CD4-positive, alpha-beta T cell treated with Interleukin-6 at 100 ng/mL for 8 hours (primary cell): ENCODE measurements at regions not wholly inside any gene's neighbourhood (a gene's known extent, or its start where the extent isn't known, plus 50 kb on each side); places are given as distances from the start of the nearest gene placed in this dataset.
A peak's percentile ranks its signal among the peaks of the same experiment; 100 is the strongest.

ENCODE experiments used
- DNase-seq: peaks from one replicate; pipeline ENCODE4 v3.0.0-alpha.2; 2020; ENCODE audit warnings: mixed read lengths, low spot score

- no peak for DNase-seq
These were observed 646.2 kb downstream of the VRK1 start for GRCh38 chr14:97443412-97443811.

DNA sequence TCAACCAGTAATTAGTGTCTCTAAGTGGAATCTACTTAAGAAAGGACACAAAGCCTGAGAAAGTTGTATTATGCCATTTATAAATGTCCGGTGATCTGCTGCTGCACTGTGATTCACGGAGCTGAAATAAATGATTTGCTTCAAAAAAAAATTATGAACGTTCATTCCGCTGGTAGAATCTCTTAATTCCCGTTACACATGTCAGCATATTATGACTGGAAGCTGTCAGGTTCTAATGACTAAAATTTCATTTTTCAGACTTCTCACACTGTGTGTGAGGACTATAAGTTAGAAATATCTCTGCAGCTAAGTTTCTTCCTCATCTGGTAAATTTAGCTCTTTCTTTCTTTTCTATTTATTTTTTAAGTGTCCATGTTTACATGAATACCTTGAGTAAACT is 647.1 kb downstream of the VRK1 start:
- DNase-seq = no peak

DNA sequence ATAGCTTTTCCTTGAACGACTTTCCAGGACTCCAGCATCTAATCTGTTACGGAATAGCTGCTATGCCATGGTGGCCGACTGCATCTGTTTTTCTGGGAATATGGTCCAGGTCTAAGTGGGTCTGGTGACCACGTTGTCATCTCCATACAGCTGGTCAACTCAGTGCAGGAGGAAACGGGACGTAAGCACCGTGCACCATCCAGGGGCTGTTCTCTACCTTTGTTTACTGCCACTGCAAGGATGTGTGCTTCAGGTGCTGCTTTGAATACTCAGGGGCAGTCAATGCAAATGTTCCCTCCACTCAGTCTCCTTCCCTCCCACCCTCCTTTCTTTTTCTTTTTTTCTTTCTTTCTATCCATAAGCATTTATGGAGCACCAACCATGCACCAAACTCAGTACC is 648.2 kb downstream of the VRK1 start:
- DNase-seq = no peak

DNA sequence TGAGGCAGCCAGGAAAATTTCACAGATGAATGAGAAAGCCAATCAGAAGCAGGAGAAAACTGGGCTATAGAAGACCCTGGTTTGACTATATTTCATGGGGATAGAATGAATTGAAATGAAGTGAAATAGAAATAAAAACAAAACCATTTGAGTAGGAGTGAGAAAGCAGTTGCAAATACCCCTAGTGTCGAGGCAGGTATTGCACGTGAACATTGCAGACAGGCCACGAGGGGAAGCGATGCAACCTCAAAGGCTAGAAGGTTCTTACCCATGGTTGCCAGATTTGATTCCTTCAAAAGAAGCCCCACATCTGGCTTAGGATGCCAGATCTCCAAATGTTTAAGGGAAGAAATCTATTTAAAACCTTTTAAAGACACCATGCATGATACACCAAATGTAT is 648.9 kb downstream of the VRK1 start:
- no peak for DNase-seq

DNA sequence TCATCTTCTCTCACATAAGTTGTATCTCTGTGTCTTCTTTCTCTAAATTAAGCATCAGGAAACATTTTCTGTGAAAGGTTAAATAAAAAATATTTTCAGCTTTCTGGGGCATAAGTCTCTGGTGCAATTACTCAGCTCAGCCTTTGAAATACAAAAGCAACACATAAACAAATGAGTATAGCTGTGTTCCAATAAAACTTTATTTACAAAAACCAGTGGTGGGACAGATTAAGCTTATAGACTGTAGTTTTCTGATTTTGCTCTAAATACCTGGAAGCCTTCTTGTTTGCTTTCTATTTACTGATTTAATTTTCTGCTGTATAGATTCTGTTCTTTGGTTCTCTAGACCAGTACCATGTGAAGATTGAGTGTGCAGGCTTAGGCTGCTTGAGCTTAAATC is 655.1 kb downstream of the VRK1 start:
- no peak for DNase-seq

GRCh38 chr14:97453991-97454390 is 656.8 kb downstream of the VRK1 start:
- DNase-seq = no peak

DNA sequence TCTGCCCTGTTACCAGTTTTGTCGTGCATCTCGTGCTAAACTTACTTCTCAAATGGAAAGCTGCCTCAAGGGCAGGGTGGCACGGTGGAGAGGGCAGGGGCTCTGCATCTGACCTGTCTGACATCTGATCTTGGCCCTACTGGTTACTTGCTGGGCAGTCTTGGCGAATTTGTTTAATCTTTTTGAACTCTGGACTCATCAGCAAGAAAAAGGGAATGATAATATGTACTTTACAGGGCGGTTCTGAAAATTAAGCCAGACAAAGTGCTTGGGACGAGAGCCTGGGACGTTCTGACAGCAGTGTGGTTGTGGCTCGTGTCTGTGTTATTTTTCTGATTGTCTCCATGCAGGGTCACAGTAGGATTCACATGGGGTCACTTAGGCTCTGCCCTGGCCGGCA is 659.3 kb downstream of the VRK1 start:
- no peak for DNase-seq

DNA sequence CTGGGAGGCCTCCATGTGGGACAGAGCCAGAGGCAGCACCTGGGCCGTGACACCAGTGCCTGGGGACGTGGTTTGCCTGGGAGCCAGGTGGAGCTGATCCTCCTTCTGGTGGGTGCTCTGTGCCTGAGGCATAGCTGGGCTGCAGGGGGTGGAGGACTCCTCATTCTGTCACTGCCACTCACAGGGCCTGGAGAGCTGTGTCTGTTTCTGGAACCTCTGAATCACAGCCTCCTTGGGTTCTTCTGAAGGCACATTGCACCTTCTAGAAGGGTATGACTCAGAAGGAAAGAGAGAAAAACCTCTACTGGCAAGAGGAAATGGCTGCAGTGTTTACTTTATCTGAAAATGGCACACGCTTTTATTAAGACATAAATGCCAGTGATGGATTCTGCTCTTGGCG is 659.8 kb downstream of the VRK1 start:
- peak; percentile 76 for DNase-seq

GRCh38 chr14:97457575-97458085 is 660.4 kb downstream of the VRK1 start:
- no peak for DNase-seq

DNA sequence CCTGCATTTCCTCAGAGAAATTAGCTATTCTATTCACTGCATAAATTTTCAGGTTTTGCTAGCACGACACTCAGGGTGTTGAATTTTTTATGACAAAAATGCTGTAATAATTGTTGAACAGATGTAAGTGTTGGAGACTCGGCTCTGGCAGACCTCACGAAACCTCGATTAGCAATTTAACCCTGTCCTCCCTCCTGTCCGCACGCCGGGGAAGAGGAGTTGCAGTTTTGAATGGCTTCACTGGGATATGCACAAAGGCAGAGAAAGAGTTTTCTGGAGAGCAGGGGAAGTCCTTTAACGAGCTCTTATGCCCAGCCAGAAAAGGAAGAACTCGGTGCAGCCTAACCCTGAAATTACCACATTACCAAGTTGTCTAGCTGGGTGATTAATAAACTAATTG is 661.1 kb downstream of the VRK1 start:
- DNase-seq = no peak

GRCh38 chr14:97458661-97459579 is 661.7 kb downstream of the VRK1 start:
- DNase-seq = peak; percentile 86

GRCh38 chr14:97462081-97462480 is 664.9 kb downstream of the VRK1 start:
- no peak for DNase-seq

GRCh38 chr14:97468220-97468619 is 671.0 kb downstream of the VRK1 start:
- DNase-seq = no peak

DNA sequence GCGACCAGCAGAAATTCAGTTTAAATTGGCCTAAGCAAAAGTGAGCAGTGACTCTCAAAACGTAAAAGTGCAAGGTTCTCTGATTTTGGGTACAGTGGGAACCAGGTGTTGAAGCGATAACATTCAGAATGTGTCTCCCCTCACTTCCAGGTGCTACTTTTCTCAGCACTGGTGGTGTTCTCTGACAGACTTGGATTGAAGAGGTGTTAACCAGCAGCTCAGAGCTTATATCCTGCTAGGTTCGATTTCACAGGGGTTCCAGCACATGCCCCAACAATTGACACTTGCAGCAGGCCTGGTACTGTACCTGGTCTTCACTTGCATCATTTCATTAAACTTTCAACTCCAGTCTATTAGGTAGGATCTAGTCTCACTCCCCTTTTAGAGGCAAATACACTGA is 680.2 kb downstream of the VRK1 start:
- no peak for DNase-seq

DNA sequence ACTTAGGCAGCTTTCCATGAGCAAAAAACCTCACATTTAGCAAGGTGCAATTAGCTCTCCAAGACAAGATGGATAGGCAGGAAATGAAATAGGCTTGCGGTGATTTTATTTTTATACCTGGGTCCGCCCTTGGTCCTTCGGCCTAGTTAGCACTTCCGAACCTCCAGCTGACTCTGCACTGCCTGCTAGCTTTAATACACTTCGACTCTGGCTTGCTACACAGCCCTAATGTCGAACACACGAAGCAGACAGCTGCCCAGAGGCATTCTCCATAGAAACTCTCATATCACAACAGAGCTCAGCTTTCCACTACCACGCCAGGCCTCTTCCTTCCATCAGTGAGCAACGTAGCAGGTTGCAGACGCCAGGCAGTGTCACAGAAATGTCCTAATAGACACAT is 688.0 kb downstream of the VRK1 start:
- no peak for DNase-seq

DNA sequence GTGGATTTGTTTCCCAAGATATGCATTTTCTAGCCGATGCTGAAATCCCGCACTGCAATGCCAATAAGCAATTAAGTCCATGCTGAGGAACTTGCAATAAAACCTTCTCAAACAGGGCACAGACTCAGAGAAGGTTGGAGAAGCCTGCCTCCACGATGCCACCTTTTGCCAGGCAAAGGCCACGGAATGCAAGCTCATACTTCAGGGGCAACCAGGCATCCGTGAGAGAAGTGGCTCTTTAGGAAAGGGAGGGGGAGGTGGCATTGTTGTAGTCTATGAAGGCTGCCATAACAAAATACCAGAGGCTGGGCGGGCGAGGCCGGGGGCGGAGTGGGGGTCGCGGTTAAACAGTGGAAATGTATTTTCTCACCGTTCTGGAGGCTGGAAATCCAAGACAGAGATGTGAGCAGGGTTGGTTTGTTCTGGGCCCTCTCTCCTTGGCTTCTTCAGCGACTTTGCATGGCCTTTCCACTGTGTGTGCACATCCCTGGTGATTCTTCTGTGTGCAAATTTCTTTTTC is 689.5 kb downstream of the VRK1 start:
- no peak for DNase-seq

DNA sequence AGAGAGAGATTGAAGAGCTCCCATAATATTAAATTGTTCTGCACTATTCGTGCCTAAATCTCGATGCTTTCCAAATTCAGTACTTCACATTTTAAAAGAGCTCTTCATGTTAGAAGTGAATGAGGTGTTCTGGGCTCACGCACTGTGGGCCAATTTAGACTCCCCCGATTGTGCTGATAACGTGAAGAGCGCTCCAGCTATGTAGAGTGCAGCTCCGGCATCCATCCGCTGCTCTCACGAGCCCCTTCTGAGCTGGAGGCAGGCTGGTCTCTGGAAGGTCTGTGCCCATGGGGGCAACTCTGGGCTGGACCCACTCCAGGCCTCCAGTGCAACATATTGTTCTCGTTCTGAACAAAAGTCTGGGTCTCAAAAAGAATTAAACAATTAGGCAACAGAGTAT is 692.6 kb downstream of the VRK1 start:
- no peak for DNase-seq

GRCh38 chr14:97490521-97491070 is 693.4 kb downstream of the VRK1 start:
- no peak for DNase-seq

GRCh38 chr14:97491697-97492096 is 694.5 kb downstream of the VRK1 start:
- DNase-seq = no peak

DNA sequence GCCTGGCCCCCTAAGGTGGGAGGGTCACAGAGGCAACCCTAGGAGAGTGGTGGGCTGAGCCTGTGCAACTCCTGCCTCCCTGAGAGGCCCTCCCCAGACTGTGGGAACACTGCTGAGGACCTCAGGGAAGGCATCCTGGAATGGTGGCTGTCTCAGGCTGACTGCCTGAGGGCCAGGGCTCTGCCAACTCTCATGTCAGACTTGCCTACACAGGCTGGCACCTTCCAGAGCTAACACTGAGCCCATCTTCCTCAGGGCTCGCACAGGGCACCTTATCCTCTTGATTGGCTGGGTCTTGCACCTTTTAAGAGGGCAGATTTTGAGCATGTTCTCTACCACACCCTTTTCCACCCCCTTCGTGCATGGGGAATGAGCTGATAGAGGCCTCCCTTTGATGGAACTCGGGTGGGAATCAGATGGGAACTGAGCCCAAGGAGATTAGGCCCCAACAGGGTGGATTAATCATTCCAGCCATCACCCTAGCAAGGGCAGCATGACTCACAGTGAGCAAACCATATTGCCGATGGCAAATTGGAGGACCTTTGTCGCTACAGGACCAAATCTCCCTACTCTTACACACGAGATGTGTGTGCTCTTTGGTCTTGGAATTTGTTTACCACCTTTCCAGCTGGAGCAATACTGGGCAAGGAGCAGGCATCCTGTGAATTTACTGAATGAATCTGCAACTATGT is 702.8 kb downstream of the VRK1 start:
- DNase-seq = no peak

- no peak for DNase-seq
These were observed 709.4 kb downstream of the VRK1 start for GRCh38 chr14:97506626-97507025.

DNA sequence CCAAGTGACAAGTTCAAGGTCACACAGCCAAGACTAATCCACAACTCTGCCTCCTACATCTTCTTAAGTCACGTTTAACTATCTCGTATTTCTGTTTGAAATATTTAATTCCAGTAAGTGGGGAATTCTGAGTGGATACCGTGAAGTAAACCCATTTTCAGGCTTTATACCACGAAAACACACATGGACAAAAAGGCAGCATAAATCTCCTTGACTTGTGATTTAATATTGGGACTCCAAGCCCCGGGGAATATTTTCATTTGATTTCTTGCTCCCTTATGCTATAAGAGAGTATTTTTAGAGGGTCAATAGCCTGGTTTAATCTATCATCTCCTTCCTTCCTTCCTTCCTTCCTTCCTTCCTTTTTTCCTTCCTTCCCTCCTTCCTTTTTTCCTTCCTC is 716.7 kb downstream of the VRK1 start:
- no peak for DNase-seq
